ENCODE measurements at regions not wholly inside any gene's neighbourhood (a gene's known extent, or its start where the extent isn't known, plus 50 kb on each side); places are given as distances from the start of the nearest gene placed in this dataset.
A peak's percentile ranks its signal among the peaks of the same experiment; 100 is the strongest.

DNA sequence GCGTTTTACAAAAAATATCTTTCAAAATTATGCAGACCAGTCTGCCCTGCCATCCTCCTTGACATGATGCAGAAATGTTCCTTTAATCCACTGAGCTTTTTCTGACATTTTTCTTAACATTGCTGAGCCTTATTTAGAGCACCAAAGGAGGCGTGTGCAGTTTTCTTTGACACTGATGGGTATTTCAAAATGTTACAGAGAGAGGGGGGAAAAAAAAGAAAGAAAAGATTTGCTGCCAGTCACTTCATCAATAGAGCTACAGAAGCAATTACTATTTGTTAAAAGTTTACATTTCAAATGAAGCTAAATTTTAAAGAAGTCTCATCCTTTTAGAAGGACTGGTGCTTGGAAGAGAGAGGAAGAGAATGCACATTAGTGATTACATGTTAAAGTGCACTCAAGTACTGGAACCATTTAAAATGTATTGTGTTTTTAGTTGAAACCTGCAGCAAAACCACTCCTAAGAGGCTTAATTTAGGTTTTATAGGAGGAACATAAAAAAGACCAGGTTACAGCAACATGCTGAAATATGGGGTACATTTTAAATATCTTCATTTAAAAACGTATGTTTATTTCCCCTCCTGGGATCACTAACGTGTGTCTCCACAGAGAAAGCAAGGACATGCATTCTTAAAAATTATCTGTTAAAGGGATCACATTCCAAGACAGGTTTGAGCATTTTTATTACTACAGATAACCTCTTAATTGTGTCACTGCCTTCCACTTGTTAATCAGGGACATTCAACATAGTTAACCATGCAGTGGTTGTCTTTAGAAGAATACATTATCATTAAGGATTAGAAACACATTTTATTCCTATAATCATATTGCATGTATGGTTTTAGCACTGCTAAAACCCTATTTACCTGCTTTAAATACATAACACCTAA, 258.4 kb downstream of the MEIS1 start (continued):
- TF ChIP-seq, protein P1, sequence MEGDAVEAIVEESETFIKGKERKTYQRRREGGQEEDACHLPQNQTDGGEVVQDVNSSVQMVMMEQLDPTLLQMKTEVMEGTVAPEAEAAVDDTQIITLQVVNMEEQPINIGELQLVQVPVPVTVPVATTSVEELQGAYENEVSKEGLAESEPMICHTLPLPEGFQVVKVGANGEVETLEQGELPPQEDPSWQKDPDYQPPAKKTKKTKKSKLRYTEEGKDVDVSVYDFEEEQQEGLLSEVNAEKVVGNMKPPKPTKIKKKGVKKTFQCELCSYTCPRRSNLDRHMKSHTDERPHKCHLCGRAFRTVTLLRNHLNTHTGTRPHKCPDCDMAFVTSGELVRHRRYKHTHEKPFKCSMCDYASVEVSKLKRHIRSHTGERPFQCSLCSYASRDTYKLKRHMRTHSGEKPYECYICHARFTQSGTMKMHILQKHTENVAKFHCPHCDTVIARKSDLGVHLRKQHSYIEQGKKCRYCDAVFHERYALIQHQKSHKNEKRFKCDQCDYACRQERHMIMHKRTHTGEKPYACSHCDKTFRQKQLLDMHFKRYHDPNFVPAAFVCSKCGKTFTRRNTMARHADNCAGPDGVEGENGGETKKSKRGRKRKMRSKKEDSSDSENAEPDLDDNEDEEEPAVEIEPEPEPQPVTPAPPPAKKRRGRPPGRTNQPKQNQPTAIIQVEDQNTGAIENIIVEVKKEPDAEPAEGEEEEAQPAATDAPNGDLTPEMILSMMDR (tag by site-specific recombination; IDR thresholded peaks at IDR 0.05), result no peak
- TF ChIP-seq FEZF1 (tag by site-specific recombination; IDR thresholded peaks at IDR 0.05) (no peak), ZNF248 (tag by site-specific recombination; IDR thresholded peaks at IDR 0.05) (no peak), ZNF654 (tag by site-specific recombination; IDR thresholded peaks at IDR 0.05; ENCODE audit: low read depth) (no peak), YY2 (tag by site-specific recombination; IDR thresholded peaks at IDR 0.05) (no peak), ZBTB44 (tag by site-specific recombination; IDR thresholded peaks at IDR 0.05) (peak; percentile 51; the same call in 1 of the 2 replicates), ZNF777 (tag by site-specific recombination; IDR thresholded peaks at IDR 0.05; ENCODE audit: borderline replicate concordance) (no peak)
- TF ChIP-seq, protein P2, sequence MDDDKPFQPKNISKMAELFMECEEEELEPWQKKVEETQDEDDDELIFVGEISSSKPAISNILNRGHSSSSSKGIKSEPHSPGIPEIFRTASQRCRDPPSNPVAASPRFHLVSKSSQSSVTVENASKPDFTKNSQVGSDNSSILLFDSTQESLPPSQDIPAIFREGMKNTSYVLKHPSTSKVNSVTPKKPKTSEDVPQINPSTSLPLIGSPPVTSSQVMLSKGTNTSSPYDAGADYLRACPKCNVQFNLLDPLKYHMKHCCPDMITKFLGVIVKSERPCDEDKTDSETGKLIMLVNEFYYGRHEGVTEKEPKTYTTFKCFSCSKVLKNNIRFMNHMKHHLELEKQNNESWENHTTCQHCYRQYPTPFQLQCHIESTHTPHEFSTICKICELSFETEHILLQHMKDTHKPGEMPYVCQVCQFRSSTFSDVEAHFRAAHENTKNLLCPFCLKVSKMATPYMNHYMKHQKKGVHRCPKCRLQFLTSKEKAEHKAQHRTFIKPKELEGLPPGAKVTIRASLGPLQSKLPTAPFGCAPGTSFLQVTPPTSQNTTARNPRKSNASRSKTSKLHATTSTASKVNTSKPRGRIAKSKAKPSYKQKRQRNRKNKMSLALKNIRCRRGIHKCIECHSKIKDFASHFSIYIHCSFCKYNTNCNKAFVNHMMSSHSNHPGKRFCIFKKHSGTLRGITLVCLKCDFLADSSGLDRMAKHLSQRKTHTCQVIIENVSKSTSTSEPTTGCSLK (tag by site-specific recombination; IDR thresholded peaks at IDR 0.05), result no peak

GRCh38 chr2:66694087-66694860, 259.3 kb downstream of the MEIS1 start:
- ChIA-PET POLR2A (no interaction called here), CTCF (no interaction called here)
- Histone ChIP-seq H3K4me3 (ENCODE audit: low read depth, low read length) (no peak overlapping the region), H3K36me3 (ENCODE audit: control insufficient read depth in 2 of 2, insufficient read depth in 1 of 2, low read length in 2 of 2) (no peaks in the 10 kb centered on the region), H3K4me1 (ENCODE audit: control insufficient read depth, insufficient read depth, low read length) (peaks cover 35% of the 10 kb centered on the region), H3K27ac (ENCODE audit: extremely low read depth, low read depth, low read length) (no peak overlapping the region), H3K9me3 (ENCODE audit: control insufficient read depth, insufficient read depth, low read depth, low read length) (no peaks in the 10 kb centered on the region)
- TF ChIP-seq TRIM28 (IDR thresholded peaks at IDR 0.05; ENCODE audit: borderline replicate concordance, low read length) (0 out of 2 replicates have a peak, but pooled peaks have one; percentile 39), ZNF529 (tag by site-specific recombination; IDR thresholded peaks at IDR 0.05; ENCODE audit: insufficient replicate concordance) (peak; percentile 92), ZNF155 (tag by site-specific recombination; IDR thresholded peaks at IDR 0.05) (no peak)
- TF ChIP-seq, protein P3, sequence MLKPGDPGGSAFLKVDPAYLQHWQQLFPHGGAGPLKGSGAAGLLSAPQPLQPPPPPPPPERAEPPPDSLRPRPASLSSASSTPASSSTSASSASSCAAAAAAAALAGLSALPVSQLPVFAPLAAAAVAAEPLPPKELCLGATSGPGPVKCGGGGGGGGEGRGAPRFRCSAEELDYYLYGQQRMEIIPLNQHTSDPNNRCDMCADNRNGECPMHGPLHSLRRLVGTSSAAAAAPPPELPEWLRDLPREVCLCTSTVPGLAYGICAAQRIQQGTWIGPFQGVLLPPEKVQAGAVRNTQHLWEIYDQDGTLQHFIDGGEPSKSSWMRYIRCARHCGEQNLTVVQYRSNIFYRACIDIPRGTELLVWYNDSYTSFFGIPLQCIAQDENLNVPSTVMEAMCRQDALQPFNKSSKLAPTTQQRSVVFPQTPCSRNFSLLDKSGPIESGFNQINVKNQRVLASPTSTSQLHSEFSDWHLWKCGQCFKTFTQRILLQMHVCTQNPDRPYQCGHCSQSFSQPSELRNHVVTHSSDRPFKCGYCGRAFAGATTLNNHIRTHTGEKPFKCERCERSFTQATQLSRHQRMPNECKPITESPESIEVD (tag by site-specific recombination; IDR thresholded peaks at IDR 0.05), result peak; percentile 50; the same call in 1 of the 2 replicates

DNA sequence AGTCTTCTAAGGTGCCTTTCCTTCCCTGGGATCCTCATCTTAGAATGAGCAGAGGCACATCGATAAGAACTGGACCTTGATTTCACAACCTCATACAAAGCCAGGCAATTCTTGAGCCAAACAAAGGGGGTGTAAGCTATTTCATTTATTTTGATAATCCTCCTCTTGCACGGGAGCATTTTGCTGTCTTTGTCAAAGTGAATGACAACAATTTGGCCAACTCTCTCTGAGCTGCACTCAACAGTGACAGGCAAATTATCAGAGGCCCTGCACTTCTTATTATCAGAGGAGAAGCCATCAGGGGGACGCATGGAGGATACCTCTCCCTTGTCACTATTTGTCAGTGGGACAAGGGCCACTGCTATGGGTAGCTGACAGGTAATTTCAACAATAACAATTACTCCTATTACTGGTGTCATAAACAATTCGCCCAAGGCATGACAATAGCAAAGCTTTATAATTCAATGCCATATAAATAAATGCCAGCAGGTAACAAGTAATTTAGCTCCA, 260.4 kb downstream of the MEIS1 start:
- ChIA-PET CTCF (interaction anchor here (0.6 kb wide), 2 partner anchors 88 to 424 kb away, joined by 3 read pairs; no protein-coding TSS in a partner anchor), POLR2A (no interaction called here)
- H3K9me3 ChIP-seq (ENCODE audit: control insufficient read depth, insufficient read depth, low read depth, low read length), result no peaks in the 10 kb centered on the region
- no peak overlapping the region for H3K4me3 ChIP-seq (ENCODE audit: low read depth, low read length)
- no peaks in the 10 kb centered on the region for H3K36me3 ChIP-seq (ENCODE audit: control insufficient read depth in 2 of 2, insufficient read depth in 1 of 2, low read length in 2 of 2)
- no peak overlapping the region for H3K27ac ChIP-seq (ENCODE audit: extremely low read depth, low read depth, low read length)
- peaks cover 44% of the 10 kb centered on the region for H3K4me1 ChIP-seq (ENCODE audit: control insufficient read depth, insufficient read depth, low read length)
- TF ChIP-seq ZBTB48 (tag by site-specific recombination; IDR thresholded peaks at IDR 0.05) (no peak), ZBTB17 (tag by site-specific recombination; IDR thresholded peaks at IDR 0.05) (no peak)
